CD4-positive, alpha-beta T cell treated with Interleukin-15 for 1 hour (primary cell): ENCODE measurements at regions not wholly inside any gene's neighbourhood (a gene's known extent, or its start where the extent isn't known, plus 50 kb on each side); places are given as distances from the start of the nearest gene placed in this dataset.
"Not testable (repeated sequence)": the region's sequence is repeated elsewhere in the genome, so short reads cannot be mapped to it uniquely, and the experiment has no call there.

ENCODE experiments used
- DNase-seq: peaks from one replicate; pipeline ENCODE4 v3.0.0-alpha.2; 2020

DNA sequence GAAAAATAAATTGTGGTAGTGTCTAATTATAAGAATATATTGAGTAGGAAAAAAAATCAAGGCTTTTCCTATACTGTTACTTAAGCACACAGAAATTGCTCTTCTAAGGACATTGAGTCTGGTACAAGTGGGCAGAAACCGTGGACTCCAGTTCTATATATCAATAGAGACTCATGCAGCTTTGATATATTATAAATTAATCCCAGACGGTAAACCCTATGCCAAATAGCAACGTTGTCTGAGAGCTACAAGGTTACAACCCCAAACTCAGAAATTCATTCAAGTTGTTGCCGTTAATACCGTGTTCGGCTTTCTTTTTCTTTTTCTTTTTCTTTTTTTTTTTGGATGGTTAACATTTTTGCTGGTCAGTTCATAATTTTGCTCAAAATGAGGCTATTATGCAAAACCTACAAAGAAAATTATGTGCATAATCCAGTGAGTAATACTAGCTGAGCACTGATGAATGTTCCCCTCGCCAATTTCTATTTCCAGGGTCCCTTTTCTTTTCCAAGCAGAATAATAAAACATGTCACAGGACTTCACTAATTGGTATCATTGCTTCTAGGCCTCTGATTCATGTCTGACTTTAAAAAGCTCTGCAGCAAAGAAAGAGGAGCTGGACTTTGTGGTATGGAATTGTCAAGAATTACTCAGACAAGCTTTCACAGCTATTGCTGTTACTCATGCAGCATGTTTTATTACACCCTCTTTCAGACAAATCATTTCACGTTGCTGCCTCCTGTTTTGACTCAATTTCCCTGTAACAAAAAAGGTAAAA lies 737.7 kb downstream of the NLGN4X start:
- DNase-seq: no peak

DNA sequence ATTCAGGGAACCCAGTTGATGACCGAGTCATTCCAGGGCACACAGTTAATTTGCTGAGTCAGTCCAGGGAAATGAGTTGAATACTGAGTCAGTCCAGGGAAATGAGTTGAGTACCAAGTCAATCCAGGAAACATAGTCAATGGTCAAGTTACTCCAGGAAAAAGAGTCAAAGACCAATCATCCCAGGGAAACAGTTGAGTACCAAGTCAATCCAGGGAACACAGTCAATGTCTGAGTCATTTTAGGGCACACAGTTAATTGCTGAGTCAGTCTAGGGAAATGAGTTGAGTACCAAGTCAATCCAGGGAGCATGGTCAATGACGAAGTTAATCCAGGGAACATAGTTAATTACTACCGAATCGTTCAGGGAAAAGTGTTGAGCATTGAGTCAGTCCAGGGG lies 754.4 kb downstream of the NLGN4X start:
- DNase-seq: no peak

DNA sequence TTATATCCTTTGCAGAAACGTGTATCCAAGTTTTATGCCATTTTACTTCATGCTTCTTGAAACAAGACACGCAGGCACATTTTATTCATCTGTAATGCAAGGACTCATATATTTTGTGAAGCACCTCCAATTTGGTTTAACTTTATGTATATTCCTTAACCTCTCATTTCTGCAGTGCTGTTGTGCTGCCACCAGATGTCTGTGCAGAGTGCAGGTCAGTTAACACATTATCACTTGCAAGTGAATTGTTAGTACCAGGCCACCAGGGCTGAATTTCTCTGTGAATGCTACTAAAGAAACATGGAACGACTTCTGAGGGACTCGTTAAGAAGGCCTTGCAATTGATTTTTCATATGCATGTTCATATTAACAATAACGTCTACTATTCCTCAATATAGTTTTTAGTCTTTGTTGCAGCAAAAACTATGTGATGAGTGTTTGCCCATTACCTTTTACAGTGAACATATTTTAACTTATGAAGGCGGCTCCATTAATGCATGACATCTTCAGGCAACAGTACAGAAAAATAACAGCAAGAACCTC lies 770.3 kb downstream of the NLGN4X start:
- DNase-seq: no peak

DNA sequence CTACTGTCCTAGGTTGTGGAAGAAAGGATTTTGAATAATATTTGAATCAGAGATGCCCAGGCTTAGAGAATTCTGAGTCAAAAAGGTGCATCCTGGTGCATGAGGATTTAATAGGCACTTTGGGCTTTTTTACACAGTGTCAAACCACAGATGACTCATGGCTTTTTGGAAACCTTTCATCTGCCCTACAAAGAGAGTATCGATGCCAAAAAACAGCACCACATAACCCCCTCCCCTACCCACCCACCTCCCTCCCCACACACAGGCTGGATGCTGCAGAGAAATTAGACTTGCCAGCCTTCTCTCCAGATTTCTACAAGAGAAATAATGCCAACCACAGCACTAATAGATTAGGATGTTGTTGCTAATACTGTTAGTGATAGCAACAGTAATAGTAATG lies 779.3 kb downstream of the NLGN4X start:
- no peak for DNase-seq

DNA sequence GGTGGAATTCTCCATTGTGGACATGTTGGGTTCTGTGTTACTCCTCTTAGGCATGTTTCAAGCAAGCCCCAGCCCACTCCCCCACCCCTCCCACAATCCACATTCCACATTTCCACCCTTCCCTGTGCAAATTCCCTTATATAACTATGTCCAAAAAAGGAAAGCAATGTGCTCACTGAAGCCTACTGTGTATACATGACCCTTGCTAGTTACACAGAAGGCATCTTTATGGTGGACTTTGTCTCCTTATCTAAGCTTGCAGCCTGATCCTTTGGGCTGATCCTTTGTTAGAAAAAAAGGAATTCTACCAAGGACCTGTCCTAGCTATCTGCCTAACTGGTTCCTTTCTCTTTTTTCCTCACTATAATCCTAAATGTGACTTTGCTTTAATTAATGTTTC lies 796.8 kb downstream of the NLGN4X start:
- DNase-seq: no peak

DNA sequence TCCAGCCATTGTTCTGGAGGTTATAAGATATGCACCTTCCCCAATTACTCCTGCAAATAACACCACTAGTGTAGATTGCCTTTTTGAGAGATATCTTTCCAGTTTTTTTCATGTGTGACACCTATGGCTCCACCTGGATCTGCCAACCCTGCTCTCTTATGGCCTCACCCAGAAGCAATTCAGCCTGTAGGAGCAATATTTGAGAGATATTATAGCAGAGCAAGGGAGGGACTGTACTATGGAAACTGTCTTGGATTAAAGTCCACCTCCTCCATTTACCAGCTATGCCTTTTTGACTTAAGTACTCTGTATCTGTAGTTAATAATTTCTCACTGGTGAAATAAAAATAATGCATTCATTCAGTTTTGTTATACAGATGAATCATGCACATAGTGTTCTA lies 803.5 kb downstream of the NLGN4X start:
- DNase-seq: no peak

DNA sequence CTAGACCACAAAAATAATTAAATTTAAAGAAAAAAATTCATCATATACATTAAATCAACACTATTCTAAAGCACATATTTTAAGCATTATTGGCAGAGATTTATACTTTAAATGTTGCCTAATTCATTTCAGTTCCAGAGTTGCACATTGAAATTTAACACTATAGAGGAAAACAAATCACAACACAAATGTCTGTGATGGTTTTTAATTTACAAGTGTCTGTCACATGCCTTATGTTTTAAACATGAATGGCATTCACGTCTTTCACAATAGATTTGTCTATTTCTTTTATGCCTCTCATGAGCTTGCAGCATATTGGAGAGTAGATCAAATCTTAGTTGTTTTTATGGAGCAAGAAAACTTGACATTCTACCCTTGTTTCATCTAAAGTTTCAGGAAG lies 811.3 kb downstream of the NLGN4X start:
- no peak for DNase-seq

DNA sequence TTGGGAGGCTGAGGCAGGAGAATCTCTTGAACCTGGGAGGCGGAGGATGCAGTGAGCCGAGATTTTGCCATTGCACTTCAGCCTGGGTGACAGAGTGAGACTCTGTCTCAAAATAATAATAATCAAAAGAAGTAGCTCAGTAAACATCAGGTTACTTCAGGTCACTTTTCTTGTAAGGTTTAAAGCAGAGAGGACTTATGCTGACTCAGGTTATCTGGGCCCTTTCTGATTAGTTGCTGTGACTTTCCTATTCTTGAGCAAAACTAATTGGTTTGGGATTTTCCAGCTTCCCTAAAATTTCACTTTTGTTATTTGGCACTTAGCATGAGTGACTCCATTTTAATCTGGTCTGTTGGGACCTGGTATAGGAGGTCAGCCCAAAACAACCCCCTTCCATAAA lies 812.9 kb downstream of the NLGN4X start:
- no peak for DNase-seq

DNA sequence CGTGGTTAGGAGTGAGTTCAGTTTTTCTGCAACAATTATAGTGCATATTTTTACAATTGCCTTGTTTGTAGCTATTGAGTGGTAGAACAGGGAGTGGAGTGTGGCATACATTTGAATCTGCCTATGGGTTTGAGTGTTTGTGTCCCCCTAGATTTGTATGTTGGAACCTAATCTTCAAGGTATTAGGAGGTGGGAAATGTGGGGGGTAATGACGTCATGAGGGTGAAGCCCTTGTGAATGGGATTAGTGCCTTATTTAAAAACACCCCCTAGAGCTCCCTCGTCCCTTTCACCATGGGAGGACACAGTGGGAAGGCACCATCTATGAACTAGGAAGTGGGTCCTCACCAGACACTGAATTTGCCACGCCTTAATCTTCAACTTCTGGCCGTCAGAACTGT lies 819.6 kb downstream of the NLGN4X start:
- no peak for DNase-seq

DNA sequence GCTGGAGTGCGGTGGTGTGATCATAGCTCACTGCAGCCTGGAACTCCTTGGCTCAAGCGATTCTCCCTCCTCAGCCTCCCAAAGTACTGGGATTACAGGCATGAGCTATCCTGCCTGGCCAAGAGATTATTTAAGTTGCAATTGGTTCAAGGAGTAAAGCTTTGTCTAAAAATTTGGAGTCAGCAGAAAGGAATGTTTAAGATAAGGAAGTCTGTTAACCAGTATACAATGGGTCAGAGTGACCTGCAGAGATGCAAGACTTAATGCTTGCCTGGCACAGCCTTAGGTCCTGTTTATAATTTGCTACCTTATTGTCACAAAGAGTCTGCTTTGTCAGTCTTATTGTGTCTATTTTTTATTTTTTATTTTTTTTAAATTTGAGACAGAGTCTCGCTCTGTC lies 826.2 kb downstream of the NLGN4X start:
- no peak for DNase-seq

DNA sequence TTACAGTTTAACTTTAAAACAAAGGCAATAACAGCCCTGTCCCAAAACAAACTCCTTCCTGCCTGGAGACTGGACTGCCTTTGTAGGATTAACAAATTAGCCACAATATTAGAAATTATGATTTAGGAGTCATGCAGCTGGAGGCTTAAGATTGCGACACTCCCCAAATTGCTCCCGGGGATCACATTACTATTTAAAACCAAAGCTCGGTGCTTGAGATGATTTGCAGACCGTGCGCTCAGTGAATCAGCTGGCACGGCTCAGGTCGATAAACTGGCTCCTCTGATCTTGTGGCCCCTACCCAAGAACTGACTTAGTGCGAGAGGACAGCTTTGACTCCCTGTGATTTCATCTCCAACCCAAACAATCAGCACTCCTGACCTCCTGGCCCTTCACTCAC lies 829.3 kb downstream of the NLGN4X start:
- DNase-seq: no peak

DNA sequence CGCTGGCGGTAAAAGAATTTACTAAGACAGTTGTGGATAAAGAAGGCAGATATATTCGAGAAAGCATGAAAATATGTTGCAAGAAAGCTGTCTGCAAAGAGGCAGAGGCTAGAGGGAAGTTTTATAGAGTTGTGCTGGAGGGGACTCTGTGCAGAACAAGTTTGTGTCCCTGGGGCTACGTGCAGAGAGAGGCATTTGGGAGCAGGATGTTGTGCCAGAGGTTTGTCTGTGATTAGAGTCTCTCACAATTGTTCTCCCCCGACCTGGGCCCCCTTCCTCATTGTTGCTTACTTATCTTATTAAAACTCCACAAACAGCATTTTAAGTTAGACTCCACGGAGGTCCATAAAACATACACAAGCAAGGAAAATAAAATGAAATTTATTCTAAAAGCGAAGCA lies 831.3 kb downstream of the NLGN4X start:
- DNase-seq: no peak

DNA sequence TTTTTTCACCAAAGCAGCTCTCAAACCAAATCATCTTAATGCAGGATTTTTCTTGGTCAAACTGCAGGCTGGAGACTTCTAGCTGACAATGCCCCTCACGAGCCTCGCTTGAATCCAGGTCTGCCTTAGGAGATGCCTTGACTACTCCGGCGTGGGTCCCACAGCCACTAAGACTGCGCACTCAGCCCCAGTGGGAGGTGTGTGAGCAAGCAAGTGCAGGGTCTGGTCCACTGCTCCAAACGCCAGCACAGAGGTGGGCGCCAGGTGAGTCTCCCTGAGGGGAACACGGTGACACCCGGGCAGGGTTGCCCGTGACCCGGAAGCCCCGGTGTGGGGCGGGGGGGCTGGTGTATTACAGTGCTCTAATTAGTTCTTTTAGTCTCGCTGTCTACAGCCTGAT lies 838.3 kb downstream of the NLGN4X start:
- no peak for DNase-seq

DNA sequence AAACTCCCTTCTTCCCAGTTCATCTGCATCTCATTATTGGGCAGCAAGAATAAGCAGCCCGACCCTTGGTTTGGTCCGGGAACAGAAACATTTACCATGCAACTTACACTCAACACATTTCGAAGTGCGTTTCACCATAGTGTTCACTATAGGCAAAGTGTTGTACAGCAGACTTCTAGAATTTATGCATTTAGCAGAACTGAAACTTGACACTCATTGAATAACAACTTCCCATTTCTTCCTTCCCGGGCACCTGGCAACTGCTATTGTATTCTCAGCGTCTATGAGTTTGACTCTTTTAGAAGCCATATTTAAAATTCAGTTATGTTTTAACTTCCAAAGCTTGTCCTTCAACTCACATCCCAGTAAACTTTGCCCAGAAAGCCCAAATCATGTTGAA lies 840.6 kb downstream of the NLGN4X start:
- no peak for DNase-seq

DNA sequence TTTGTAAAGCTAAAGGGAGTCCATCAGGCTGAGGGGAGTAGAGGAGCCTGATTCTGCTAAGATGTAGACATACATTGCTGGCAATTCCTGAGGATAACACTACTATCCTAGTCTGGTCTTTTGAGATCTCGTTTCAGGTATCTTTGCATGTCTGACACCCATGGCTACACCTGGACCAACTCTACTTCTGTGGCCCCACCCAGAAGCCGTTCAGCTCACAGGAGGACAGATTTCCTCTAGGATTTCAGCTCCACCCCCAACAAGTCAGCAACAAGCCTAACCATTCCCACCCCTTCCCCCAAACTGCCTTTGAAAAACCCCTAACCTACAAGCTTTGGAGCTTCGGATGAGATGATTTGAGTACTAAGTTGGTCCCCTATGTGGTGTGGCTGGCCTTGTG lies 848.2 kb downstream of the NLGN4X start:
- no peak for DNase-seq

DNA sequence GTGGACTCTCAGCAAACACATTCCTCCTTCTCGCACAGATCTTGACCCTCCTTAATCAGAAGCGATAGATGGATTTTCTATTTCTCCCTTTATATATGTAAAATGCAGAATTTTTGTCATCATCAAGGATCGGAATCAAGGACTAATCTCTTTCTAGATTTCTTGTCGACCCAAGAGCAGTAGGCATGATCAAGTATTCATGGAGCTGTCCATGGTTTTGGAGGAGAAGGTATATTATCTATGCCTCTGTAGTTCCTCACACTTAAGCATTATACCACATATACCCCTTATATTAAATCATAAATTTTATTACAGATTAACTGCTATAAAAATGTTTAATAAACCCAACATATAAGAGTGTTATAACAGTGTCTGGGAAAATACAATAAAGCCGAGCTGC lies 886.8 kb downstream of the NLGN4X start:
- no peak for DNase-seq

DNA sequence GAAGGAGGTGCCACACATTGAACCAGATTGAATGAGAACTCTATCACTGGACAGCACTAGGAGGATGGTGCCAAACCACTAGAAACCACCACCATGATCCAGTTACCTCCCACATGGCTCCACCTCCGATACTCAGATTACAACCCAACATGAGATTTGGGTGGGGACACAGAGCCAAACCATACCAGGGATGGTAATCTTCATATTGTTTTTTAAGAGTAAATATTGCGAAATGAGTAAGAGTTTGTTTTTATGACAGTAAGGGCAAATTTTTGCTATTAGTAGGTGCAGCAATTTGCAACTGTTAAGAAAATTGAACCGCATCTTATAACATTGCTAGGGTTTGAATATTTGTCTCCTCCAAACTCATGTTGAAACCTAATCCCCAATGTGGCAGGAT lies 891.5 kb downstream of the NLGN4X start:
- no peak for DNase-seq

DNA sequence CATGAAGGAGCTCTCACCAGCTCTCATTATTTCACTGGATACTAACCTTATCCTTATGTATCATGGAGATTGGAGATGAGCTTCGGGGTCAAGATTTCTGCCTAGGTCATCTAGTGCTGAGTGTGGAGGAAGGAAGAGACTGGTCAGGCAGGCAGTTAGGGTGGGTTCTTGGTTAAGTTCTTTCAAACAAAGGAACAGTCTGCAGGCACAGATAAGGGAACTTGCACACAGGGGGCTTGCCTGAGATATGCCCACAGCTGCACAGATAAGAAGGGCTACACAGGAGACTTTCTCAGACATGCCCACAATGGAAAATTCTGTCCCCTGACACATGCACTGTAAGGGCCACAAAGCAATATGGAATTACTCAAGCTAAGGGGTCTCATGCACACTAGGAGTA lies 904.1 kb downstream of the NLGN4X start:
- no peak for DNase-seq

DNA sequence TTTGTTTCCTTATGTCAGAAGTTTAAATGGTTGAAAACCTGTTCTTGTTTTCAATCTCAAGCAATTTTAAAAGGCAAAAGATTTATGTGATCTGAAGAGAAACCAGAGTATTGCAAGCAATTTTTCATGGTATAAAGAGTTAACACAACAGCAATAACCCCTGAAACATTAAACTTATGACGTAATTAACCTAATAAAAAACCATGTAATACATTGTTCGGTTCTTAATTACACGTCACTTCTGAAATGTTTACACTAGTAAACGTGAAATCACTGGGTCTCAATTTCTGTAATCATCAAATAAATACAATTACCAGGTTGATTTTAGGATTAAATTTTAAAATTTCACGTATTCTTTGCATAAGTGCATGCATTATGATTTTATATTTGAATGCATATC lies 914.5 kb downstream of the NLGN4X start:
- no peak for DNase-seq

DNA sequence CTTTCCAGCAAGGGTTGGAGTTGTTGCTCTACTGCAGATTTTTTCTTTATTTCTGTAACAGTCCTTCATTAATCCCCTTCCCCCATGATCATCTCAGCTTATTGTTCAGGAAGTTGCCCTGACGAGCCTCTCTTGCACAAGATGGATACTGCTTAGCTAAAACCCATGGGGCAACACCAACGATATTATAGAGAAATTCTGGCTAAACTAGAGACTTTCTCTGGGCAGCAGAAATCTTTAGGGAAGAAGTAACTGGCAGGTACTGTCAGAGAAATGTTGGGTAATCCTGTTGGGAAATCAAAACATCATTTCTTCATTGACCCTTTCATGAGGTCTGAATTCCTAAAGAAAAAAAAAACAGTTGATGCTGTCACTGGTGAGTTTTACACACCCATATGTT lies 921.3 kb downstream of the NLGN4X start:
- DNase-seq: no peak

DNA sequence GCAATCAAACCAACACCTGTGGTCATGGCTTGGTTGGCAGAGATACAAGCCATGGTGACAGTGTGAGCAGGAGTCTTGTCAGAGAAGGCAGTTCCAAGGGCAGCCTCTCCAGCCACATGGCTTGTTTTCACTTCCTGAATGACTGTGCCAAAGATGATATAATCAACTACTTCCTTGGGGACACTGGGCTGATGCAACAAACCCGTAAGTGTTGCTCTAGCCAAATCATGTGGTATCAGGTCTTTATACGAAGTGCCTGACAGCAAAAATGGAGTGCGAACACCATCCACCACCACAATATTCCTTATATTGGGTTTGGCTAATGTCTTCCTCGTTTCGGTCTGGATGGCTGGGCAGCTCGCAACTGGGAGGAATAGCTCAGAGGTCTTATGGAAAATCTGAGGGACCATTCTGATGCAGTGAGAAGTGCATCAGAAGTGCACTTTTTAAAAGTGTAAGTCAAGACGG lies 922.0 kb downstream of the NLGN4X start:
- DNase-seq: no peak

DNA sequence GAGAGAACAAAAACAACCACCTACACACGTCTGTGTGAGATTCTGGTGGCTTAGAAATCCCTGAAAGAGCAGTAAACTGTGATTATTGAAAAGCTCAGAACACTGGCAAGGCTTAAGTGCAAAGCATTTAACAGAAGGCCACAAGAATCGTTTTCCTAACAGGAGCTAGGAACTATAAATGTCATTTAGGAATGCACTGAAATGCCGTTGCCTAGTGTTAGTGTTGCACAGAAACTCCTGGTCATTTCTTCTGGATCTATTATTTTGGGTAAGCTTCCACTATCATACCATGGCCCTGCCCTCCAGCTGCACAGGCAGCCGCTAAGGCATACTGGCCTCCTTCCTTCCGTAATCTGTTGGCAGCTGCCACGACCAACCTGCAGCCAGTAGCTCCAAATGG lies 923.2 kb downstream of the NLGN4X start:
- no peak for DNase-seq

DNA sequence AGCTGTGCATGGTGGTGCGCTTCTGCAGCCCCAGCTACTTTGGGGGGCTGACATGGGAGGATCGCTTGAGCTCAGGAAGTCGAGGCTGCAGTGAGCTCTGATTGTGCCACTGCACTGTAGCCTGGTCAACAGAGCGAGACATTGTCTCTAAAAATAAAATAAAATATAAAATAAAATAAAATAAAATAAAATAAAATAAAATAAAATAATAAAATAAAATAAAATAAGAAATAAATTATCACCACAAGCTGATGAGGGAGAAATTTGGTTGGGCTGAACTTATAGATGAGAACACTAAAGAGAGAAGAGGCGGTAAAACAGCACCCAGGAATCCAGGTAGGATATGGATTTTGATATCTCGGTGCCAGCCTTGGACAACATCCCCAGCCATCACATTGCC lies 933.7 kb downstream of the NLGN4X start:
- DNase-seq: no peak

DNA sequence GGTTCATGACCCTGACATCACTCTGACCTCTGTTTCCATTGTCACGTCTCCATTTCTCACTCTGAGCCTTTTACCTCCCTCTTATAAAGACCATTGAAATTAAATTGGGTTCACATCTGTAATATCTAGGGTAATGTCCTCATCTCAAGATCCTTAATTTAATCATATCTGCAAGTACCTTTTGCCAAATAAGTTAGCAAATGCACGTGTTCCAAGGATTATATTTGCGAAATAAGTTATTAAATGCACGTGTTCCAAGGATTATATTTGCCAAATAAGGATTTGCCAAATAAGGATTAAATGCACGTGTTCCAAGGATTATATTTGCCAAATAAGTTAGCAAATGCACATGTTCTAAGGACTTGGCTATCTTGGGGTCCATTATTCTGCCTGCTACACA lies 938.0 kb downstream of the NLGN4X start:
- no peak for DNase-seq

DNA sequence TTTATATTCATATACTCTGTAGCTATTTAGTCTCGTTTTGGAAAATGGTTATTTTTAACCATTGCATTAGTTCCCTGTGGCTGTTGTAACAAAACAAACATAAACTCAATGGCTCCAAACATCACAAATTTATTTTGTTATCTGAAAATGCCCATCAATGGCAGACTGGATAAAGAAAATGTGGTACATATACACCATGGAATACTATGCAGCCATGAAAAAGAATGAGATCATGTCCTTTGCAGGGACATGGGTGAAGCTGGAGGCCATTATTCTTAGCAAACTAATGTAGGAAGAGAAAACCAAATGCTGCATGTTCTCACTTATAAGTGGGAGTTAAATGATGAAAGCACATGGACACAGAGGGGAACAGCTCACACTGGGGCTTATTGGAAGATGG lies 938.7 kb downstream of the NLGN4X start:
- not testable (repeated sequence) for DNase-seq
